PC-3 (cell line): ENCODE measurements at regions not wholly inside any gene's neighbourhood (a gene's known extent, or its start where the extent isn't known, plus 50 kb on each side); places are given as distances from the start of the nearest gene placed in this dataset.

Experiments
- ATAC-seq: fragments of 200-7000 bp; cut with Tn5 transposase; 2 replicates; pipeline ENCODE4 v1.9.1; 2020; ENCODE audit warnings: mild to moderate bottlenecking, moderate library complexity
- BruUV-seq: library from RNA; stranded (reverse); fragments of 400-500 nt; replicated peaks from 2 replicates; lab custom pipeline; 2021; lab: Mats Ljungman, UMichigan
- CTCF ChIA-PET: fragments of 300-600 bp; sonication (Branson Sonifier 250); formaldehyde crosslinking; loops from one replicate; lab custom pipeline; 2022; ENCODE audit warnings: antibody characterized with exemption; lab: Charles Lee
- POLR2A ChIA-PET: fragments of 300-600 bp; sonication (Branson Sonifier 250); formaldehyde crosslinking; loops from one replicate; lab custom pipeline; 2022; ENCODE audit warnings: antibody characterized with exemption; ENCODE audit not compliant: unreplicated experiment; lab: Charles Lee
- DNase-seq: peaks from one replicate; pipeline ENCODE4 v3.0.0-alpha.2; 2015
- H2AFZ ChIP-seq: fragments of 300-600 bp; sonication (generic); 2 replicates; pipeline ENCODE4 v1.6.0; 2016; ENCODE audit warnings: antibody characterized with exemption, low read length
- H3F3A ChIP-seq: fragments of 300-600 bp; sonication (generic); one replicate; pipeline ENCODE4 v1.6.0; 2017; ENCODE audit warnings: antibody characterized with exemption, low read length, control low read depth, mild to moderate bottlenecking; ENCODE audit not compliant: unreplicated experiment
- H3K27ac ChIP-seq: fragments of 300-600 bp; sonication (generic); 2 replicates; pipeline ENCODE4 v1.5.1; 2016; ENCODE audit warnings: mild to moderate bottlenecking, low read length
- H3K27me3 ChIP-seq: fragments of 300-600 bp; sonication (generic); 2 replicates; pipeline ENCODE4 v1.6.1; 2016; ENCODE audit warnings: low read length, mixed read lengths
- H3K36me3 ChIP-seq: fragments of 300-600 bp; sonication (generic); 2 replicates; pipeline ENCODE4 v1.6.1; 2016; ENCODE audit warnings: low read depth, mixed run types, low read length, mixed read lengths
- H3K4me1 ChIP-seq: fragments of 300-600 bp; sonication (generic); 2 replicates; pipeline ENCODE4 v1.5.1; 2016; ENCODE audit warnings: low read length; ENCODE audit not compliant: insufficient read depth
- H3K4me2 ChIP-seq: fragments of 300-600 bp; sonication (generic); 2 replicates; pipeline ENCODE4 v1.6.0; 2016; ENCODE audit warnings: low read length
- H3K4me3 ChIP-seq: fragments of 300-600 bp; sonication (generic); 2 replicates; pipeline ENCODE4 v1.5.1; 2016; ENCODE audit warnings: mild to moderate bottlenecking, low read length, mixed read lengths
- H3K79me2 ChIP-seq: fragments of 300-600 bp; sonication (generic); 2 replicates; pipeline ENCODE4 v1.6.1; 2017; ENCODE audit warnings: low read length, mixed read lengths
- H3K9ac ChIP-seq: fragments of 300-600 bp; sonication (generic); 2 replicates; pipeline ENCODE4 v1.6.0; 2016; ENCODE audit warnings: mild to moderate bottlenecking, low read length
- H3K9me2 ChIP-seq: fragments of 300-600 bp; sonication (generic); replicated peaks from 2 replicates; pipeline ENCODE4 v1.6.1; 2016; ENCODE audit warnings: mixed run types, low read length, mixed read lengths
- H3K9me3 ChIP-seq: fragments of 300-600 bp; sonication (generic); 2 replicates; pipeline ENCODE4 v1.6.1; 2016; ENCODE audit warnings: low read length, mixed read lengths
- H4K20me1 ChIP-seq: fragments of 300-600 bp; sonication (generic); 2 replicates; pipeline ENCODE4 v1.6.1; 2016; ENCODE audit warnings: low read length, mixed read lengths
- EZH2 ChIP-seq: fragments of 300-600 bp; sonication (generic); IDR thresholded peaks from one replicate; pipeline ENCODE4 v1.6.1; 2017; ENCODE audit warnings: antibody characterized with exemption, mild to moderate bottlenecking, low read length; ENCODE audit not compliant: unreplicated experiment
- EZH2phosphoT487 ChIP-seq: fragments of 300-600 bp; sonication (generic); IDR thresholded peaks from 2 replicates; pipeline ENCODE4 v1.6.1; 2018; ENCODE audit warnings: mild to moderate bottlenecking, antibody characterized with exemption, low read length, borderline replicate concordance
- intact Hi-C: fragments of 100-400 bp; cut with micrococcal nuclease; formaldehyde crosslinking; loops from 2 replicates; pipeline ENCODE4 v1.9.0; 2023
- TF ChIP-seq, protein P1 (sequence below): fragments of 300-600 bp; sonication (generic); conservative IDR thresholded peaks from 2 replicates; pipeline ENCODE4 v1.5.1; 2017; ENCODE audit warnings: antibody characterized with exemption, low read depth, mild to moderate bottlenecking, low read length

DNA sequence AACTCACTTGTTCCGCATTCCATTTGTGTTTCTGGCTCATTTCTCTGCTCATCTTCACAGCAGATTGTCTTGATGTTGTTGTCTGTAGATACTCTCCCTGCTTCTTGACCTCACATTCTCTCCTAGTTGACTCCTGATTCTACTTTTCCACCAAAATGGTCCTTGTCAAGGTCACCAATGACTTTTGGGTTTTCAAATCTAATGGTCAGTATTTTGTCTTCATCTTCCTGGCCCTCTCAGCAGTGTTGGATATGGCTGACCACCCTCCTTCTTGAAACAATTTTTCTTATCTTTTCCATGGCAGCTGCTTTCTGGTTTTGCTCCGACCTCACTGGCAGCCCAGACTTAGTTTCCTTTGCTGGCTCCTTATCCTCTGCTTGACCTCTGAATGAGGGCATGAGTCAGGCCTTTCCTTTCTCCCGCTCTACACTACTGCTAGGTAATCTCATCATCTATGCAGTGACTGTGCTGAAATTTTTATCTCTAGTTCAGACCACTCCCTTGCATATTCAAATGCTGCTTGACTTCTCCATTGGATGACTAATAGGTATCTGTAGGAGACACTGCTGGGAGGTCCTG is 386.6 kb upstream of the SPRED2 start:
- Histone ChIP-seq H3K4me2 (no peak overlapping the region), H3K9me3 (no peaks in the 10 kb centered on the region), H4K20me1 (no peaks in the 10 kb centered on the region), H3K27me3 (peaks cover 69% of the 10 kb centered on the region), H3K9me2 (no peaks in the 10 kb centered on the region), H3K36me3 (no peaks in the 10 kb centered on the region), H3K9ac (no peak overlapping the region), H2AFZ (no peak overlapping the region), H3K4me3 (no peak overlapping the region), H3K4me1 (no peaks in the 10 kb centered on the region), H3K27ac (no peak overlapping the region), H3K79me2 (no peaks in the 10 kb centered on the region), H3F3A (no peaks in the 10 kb centered on the region)
- DNase-seq (peak; percentile 6), ATAC-seq (no peak)
- POLR2A ChIA-PET: no interaction called here
- CTCF ChIA-PET: no interaction called here
- BruUV-seq: no TSS peak
- TF ChIP-seq EZH2: no peak
- TF ChIP-seq, protein P1, sequence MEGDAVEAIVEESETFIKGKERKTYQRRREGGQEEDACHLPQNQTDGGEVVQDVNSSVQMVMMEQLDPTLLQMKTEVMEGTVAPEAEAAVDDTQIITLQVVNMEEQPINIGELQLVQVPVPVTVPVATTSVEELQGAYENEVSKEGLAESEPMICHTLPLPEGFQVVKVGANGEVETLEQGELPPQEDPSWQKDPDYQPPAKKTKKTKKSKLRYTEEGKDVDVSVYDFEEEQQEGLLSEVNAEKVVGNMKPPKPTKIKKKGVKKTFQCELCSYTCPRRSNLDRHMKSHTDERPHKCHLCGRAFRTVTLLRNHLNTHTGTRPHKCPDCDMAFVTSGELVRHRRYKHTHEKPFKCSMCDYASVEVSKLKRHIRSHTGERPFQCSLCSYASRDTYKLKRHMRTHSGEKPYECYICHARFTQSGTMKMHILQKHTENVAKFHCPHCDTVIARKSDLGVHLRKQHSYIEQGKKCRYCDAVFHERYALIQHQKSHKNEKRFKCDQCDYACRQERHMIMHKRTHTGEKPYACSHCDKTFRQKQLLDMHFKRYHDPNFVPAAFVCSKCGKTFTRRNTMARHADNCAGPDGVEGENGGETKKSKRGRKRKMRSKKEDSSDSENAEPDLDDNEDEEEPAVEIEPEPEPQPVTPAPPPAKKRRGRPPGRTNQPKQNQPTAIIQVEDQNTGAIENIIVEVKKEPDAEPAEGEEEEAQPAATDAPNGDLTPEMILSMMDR: no peak
- no peak for TF ChIP-seq EZH2phosphoT487
- intact Hi-C loops: no loop called here

DNA sequence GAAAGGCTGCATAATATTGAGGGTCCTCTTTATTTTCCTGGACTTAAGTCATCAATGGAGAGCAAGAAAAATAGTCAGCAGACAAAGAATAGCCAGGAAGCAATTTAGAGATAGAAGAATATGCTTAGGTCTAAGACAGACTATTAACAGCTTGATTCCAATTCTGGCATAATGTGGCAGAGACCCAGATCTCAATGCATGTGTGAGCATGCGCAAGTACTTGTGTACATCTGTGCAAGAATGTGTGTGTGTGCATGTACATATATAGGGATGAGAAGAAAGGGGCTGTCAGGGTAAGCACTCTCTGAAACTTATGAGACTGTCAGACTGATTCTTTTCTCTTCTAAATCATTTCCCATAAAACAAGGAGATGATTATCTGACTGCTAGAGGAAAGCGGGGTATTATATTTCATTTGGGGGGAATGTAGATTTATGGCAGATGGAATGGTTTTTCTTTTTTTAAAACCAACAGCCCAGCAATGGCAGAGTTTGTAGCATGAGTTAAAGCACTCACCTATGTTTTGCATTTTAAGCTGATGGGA is 381.3 kb upstream of the SPRED2 start:
- BruUV-seq: no TSS peak
- Histone ChIP-seq H3K27ac (no peak overlapping the region), H3K4me3 (no peak overlapping the region), H3K79me2 (no peaks in the 10 kb centered on the region), H3K9ac (no peak overlapping the region), H3K9me3 (no peaks in the 10 kb centered on the region), H3K36me3 (no peaks in the 10 kb centered on the region), H3K4me1 (no peaks in the 10 kb centered on the region), H3K9me2 (no peaks in the 10 kb centered on the region), H3K4me2 (no peak overlapping the region), H4K20me1 (no peaks in the 10 kb centered on the region), H2AFZ (no peak overlapping the region), H3K27me3 (peaks cover 49% of the 10 kb centered on the region), H3F3A (no peaks in the 10 kb centered on the region)
- TF ChIP-seq EZH2phosphoT487 (no peak), EZH2 (no peak)
- TF ChIP-seq, protein P1: no peak
- POLR2A ChIA-PET: no interaction called here
- ATAC-seq (no peak), DNase-seq (no peak)
- CTCF ChIA-PET: no interaction called here
- intact Hi-C loops: no loop called here

DNA sequence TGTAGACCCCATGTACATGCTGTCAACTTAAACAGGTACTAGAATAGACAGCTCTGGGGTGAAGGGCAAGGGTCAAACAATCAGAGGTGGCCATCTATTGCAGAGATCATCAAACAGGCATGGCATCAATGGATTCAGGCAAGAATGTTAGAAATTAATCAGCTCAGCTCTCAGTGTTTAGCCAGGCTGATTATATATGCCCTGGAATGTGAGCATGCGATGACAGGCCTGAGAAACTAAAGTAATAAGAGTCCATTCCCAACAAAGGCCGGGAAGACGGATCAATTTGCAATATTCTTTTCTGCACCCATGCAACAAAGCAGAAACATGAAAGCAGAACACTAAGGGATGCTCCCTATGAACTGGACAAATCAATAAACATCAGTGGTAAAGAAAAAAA is 380.5 kb upstream of the SPRED2 start:
- ChIA-PET POLR2A (no interaction called here), CTCF (no interaction called here)
- H4K20me1 ChIP-seq: no peaks in the 10 kb centered on the region
- H3K9me3 ChIP-seq: no peaks in the 10 kb centered on the region
- TF ChIP-seq EZH2phosphoT487 (no peak), EZH2 (no peak)
- DNase-seq (no peak), ATAC-seq (no peak)
- no peak overlapping the region for H3K4me2 ChIP-seq
- no peak overlapping the region for H3K9ac ChIP-seq
- no peaks in the 10 kb centered on the region for H3K36me3 ChIP-seq
- no peaks in the 10 kb centered on the region for H3K9me2 ChIP-seq
- no peaks in the 10 kb centered on the region for H3F3A ChIP-seq
- BruUV-seq: no TSS peak
- no peak overlapping the region for H3K27ac ChIP-seq
- intact Hi-C loops: no loop called here
- no peaks in the 10 kb centered on the region for H3K79me2 ChIP-seq
- no peak overlapping the region for H2AFZ ChIP-seq
- peaks cover 44% of the 10 kb centered on the region for H3K27me3 ChIP-seq
- H3K4me3 ChIP-seq: no peak overlapping the region
- no peaks in the 10 kb centered on the region for H3K4me1 ChIP-seq
